DOHH2 (cell line): ENCODE measurements at regions not wholly inside any gene's neighbourhood (a gene's known extent, or its start where the extent isn't known, plus 50 kb on each side); places are given as distances from the start of the nearest gene placed in this dataset.

Source experiments
- H3F3A ChIP-seq: fragments of 200-600 bp; sonication (generic), shearing (Covaris generic); 2 replicates; pipeline ENCODE4 v1.6.0; 2016; ENCODE audit warnings: antibody characterized with exemption, mild to moderate bottlenecking; ENCODE audit not compliant: control insufficient read depth, insufficient read depth
- H3K27ac ChIP-seq: fragments of 200-600 bp; sonication (generic); 2 replicates; pipeline ENCODE4 v1.5.1; 2014; ENCODE audit warnings: low read depth, mild to moderate bottlenecking, low read length, moderate library complexity
- H3K27me3 ChIP-seq: fragments of 200-600 bp; sonication (generic); 2 replicates; pipeline ENCODE4 v1.6.1; 2014; ENCODE audit warnings: mild to moderate bottlenecking, low read length, mixed read lengths; ENCODE audit not compliant: control insufficient read depth
- H3K36me3 ChIP-seq: fragments of 200-600 bp; sonication (generic); 2 replicates; pipeline ENCODE4 v1.6.1; 2014; ENCODE audit warnings: mild to moderate bottlenecking, low read length, moderate library complexity, mixed read lengths; ENCODE audit not compliant: control insufficient read depth
- H3K4me1 ChIP-seq: fragments of 200-600 bp; sonication (generic); 2 replicates; pipeline ENCODE4 v1.6.1; 2014; ENCODE audit warnings: mild to moderate bottlenecking, low read length, mixed read lengths; ENCODE audit not compliant: control insufficient read depth
- H3K4me2 ChIP-seq: fragments of 200-600 bp; sonication (generic); 2 replicates; pipeline ENCODE4 v1.6.0; 2014; ENCODE audit warnings: mild to moderate bottlenecking, low read length, moderate library complexity
- H3K4me3 ChIP-seq: fragments of 200-600 bp; sonication (generic); 2 replicates; pipeline ENCODE4 v1.5.1; 2014; ENCODE audit warnings: mild to moderate bottlenecking, low read length, mixed read lengths
- H3K79me2 ChIP-seq: fragments of 200-600 bp; sonication (generic); 2 replicates; pipeline ENCODE4 v1.6.1; 2014; ENCODE audit warnings: mild to moderate bottlenecking, low read length, mixed read lengths; ENCODE audit not compliant: control insufficient read depth
- H3K9me2 ChIP-seq: fragments of 200-600 bp; sonication (generic); replicated peaks from 2 replicates; pipeline ENCODE4 v1.6.1; 2014; ENCODE audit warnings: mild to moderate bottlenecking, low read length, mixed read lengths; ENCODE audit not compliant: control insufficient read depth
- H3K9me3 ChIP-seq: fragments of 200-600 bp; sonication (generic); 2 replicates; pipeline ENCODE4 v1.6.1; 2014; ENCODE audit warnings: antibody characterized with exemption, low read length, mixed read lengths; ENCODE audit not compliant: control insufficient read depth, insufficient read depth
- H4K20me1 ChIP-seq: fragments of 200-600 bp; sonication (generic); 2 replicates; pipeline ENCODE4 v1.6.0; 2014; ENCODE audit warnings: low read depth, mild to moderate bottlenecking, antibody characterized with exemption, low read length, moderate library complexity; ENCODE audit not compliant: control insufficient read depth, insufficient read depth
- EZH2phosphoT487 ChIP-seq: fragments of 200-600 bp; sonication (generic); IDR thresholded peaks from 2 replicates; pipeline ENCODE4 v1.6.1; 2017; ENCODE audit warnings: borderline replicate concordance, mild to moderate bottlenecking, antibody characterized with exemption, low read length, moderate library complexity, mixed read lengths
- TF ChIP-seq, protein P1 (sequence below): fragments of 200-600 bp; sonication (generic); IDR thresholded peaks from one replicate; pipeline ENCODE4 v1.5.1; 2014; ENCODE audit warnings: antibody characterized with exemption, mild to moderate bottlenecking, low read depth, low read length; ENCODE audit not compliant: poor library complexity, severe bottlenecking

DNA sequence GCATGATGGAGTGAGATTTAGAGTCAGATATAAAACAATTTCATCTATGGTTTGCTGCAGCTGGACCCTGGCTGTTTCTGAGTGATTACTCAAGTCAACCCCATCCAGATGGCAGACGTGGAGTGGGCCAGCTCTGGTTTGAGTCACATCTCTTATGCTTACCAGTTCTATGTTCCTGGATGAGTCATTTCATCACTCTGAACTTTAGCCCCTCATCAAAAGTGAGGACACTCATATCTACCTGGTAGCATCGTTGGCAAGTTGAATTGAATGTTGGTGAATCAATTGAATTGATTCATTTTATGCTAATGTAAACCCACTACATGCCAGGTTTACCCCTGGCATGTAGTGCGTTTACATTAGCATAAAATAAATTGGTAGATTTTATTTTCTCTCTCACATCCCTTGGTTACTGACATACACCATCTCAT, 176.4 kb downstream of the FGF18 start:
- H3K27me3 ChIP-seq, result no peaks in the 10 kb centered on the region
- no peaks in the 10 kb centered on the region for H3K9me3 ChIP-seq
- no peak overlapping the region for H3K4me2 ChIP-seq
- no peaks in the 10 kb centered on the region; the same call in 1 of the 2 replicates for H4K20me1 ChIP-seq
- TF ChIP-seq, protein P1, sequence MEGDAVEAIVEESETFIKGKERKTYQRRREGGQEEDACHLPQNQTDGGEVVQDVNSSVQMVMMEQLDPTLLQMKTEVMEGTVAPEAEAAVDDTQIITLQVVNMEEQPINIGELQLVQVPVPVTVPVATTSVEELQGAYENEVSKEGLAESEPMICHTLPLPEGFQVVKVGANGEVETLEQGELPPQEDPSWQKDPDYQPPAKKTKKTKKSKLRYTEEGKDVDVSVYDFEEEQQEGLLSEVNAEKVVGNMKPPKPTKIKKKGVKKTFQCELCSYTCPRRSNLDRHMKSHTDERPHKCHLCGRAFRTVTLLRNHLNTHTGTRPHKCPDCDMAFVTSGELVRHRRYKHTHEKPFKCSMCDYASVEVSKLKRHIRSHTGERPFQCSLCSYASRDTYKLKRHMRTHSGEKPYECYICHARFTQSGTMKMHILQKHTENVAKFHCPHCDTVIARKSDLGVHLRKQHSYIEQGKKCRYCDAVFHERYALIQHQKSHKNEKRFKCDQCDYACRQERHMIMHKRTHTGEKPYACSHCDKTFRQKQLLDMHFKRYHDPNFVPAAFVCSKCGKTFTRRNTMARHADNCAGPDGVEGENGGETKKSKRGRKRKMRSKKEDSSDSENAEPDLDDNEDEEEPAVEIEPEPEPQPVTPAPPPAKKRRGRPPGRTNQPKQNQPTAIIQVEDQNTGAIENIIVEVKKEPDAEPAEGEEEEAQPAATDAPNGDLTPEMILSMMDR, result no peak
- TF ChIP-seq EZH2phosphoT487, result no peak
- H3K79me2 ChIP-seq, result no peaks in the 10 kb centered on the region
- no peaks in the 10 kb centered on the region for H3K9me2 ChIP-seq
- H3K4me1 ChIP-seq, result no peaks in the 10 kb centered on the region
- H3K36me3 ChIP-seq, result no peaks in the 10 kb centered on the region
- H3F3A ChIP-seq, result no peaks in the 10 kb centered on the region
- no peak overlapping the region for H3K27ac ChIP-seq
- no peak overlapping the region for H3K4me3 ChIP-seq

DNA sequence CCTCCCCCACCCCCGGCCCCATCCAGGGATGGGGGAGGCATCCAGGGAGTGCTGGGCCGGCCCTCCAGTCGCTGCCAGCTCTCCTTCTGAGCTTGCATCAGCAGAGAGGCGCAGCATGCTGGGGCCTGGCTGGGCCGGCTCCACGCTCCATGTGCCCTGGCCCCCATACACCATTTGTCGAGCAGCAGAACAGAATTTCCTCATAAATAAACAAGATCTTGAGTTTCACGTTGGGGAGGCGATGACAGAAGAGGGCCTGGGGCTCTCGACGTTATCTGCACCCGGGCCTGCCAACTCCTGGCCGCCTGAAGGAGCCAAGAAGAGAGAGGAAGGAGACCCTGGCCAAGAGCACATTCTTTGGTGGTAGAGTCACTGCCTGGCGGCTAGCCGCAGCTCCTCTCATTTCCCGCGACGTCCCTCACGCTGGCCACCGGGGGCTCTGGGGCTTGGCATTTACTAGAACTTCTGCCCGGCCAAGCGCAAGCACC, 177.0 kb downstream of the FGF18 start:
- TF ChIP-seq, protein P1, result no peak
- no peak for TF ChIP-seq EZH2phosphoT487
- no peaks in the 10 kb centered on the region for H3K36me3 ChIP-seq
- H3K27ac ChIP-seq, result no peak overlapping the region
- no peaks in the 10 kb centered on the region for H3F3A ChIP-seq
- no peaks in the 10 kb centered on the region for H3K9me2 ChIP-seq
- H4K20me1 ChIP-seq, result no peaks in the 10 kb centered on the region; the same call in 1 of the 2 replicates
- no peaks in the 10 kb centered on the region for H3K9me3 ChIP-seq
- H3K27me3 ChIP-seq, result no peaks in the 10 kb centered on the region
- H3K4me1 ChIP-seq, result no peaks in the 10 kb centered on the region
- H3K4me2 ChIP-seq, result no peak overlapping the region
- H3K4me3 ChIP-seq, result no peak overlapping the region
- no peaks in the 10 kb centered on the region for H3K79me2 ChIP-seq

DNA sequence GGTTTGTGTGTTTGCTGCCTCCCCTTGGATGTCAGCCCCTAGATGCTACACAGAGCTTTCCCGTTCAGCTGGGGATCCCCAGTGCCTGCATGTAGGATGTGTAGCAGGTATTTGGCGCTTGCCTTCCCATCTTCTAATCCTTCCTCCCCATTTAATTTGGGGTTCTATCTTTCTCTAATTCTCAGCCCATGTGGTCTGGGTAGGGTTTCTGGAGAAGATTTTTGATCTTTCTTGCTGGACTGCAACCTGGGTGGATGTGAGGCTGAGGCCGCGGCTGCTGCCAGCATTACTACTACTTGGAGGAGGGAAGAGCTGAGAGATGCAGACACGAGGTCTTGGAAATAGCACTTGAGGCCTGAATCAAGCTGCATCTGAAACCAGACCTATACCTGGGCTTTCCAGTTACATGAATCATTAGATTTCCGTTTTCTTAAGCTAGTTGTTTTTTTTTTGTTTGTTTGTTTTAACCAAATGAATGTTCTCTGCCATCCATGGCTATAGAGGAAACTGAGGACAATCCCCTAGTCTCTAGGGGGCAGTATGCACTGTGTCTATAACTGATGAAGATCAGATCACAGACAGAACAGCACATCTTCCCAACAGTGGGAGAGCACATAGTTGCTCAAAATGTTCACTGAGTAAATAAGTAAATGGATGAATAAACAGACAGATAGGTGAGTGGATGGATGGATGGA, 178.6 kb downstream of the FGF18 start:
- no peaks in the 10 kb centered on the region for H3K9me3 ChIP-seq
- H3K36me3 ChIP-seq, result no peaks in the 10 kb centered on the region
- H3K4me3 ChIP-seq, result no peak overlapping the region
- no peak overlapping the region for H3K27ac ChIP-seq
- no peaks in the 10 kb centered on the region; the same call in 1 of the 2 replicates for H4K20me1 ChIP-seq
- no peaks in the 10 kb centered on the region for H3K27me3 ChIP-seq
- no peaks in the 10 kb centered on the region for H3K4me1 ChIP-seq
- H3K4me2 ChIP-seq, result no peak overlapping the region
- no peaks in the 10 kb centered on the region for H3K79me2 ChIP-seq
- H3K9me2 ChIP-seq, result no peaks in the 10 kb centered on the region
- TF ChIP-seq EZH2phosphoT487, result no peak
- TF ChIP-seq, protein P1, result peak; percentile 47
- no peaks in the 10 kb centered on the region for H3F3A ChIP-seq
